Right ventricle myocardium superior (tissue), 1 donor: ENCODE measurements at regions not wholly inside any gene's neighbourhood (a gene's known extent, or its start where the extent isn't known, plus 50 kb on each side); places are given as distances from the start of the nearest gene placed in this dataset.
"Not testable (repeated sequence)": the region's sequence is repeated elsewhere in the genome, so short reads cannot be mapped to it uniquely, and the experiment has no call there.

Experiments used
- ATAC-seq: fragments of 200-7000 bp; cut with Tn5 transposase; one replicate; pipeline ENCODE4 v1.9.1; 2020; ENCODE audit warnings: mild to moderate bottlenecking; ENCODE audit not compliant: poor library complexity
- DNase-seq: peaks from one replicate; pipeline ENCODE4 v3.0.0-alpha.2; 2020
- intact Hi-C: fragments of 100-400 bp; cut with DNase I; formaldehyde crosslinking; loops from one replicate; pipeline ENCODE4 v1.11.2; 2022
- donor health status: DM: no; HTN: yes; CAD: no; lungs with severe emphysema.

DNA sequence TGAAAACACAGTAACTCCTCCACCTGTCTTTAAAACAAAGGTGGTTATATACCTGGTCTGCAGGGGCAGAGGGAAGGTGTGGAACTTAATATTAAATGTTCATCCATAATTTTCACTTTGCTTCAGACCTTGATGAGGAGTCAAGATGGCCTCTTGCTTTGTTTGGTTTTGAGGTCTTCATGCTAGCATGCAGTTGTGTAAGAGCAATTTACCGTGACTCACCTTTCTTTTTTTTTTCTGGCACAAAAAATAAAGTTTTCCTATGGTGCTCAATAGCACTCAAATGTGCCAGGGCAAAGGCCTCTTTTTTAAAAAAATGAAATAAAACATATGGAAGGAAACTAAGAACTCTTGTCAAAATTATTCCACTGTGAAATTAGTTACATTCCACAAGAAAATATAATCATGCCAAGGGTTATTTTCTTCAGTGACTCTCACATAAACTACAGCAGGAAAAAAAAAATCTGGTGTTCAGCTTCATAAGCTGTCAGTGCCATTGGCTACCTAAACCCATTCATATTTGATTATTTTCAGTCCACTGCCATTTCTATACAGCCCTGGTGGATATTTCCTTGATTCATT, 128.2 kb downstream of the SLC7A11 start:
- DNase-seq = no peak
- intact Hi-C loops = no loop called here
- ATAC-seq = no peak

DNA sequence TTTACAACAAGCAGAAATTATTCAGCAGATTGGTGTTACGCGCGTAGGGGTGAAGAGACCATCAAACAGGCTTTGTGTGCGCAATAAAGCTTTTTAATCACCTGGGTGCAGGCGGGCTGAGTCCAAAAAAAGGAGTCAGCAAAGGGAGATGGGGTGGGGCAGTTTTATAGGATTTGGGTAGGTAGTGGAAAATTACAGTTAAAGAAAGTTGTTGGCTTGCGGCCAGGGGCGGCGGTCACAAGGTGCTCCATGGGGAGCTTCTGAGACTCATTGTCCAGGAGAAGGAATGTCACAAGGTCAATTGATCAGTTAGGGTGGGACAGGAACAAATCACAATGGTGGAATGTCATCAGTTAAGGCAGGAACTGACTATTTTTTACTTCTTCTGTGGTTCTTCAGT, 129.3 kb downstream of the SLC7A11 start:
- intact Hi-C loops, ATAC-seq, DNase-seq: not testable (repeated sequence)

DNA sequence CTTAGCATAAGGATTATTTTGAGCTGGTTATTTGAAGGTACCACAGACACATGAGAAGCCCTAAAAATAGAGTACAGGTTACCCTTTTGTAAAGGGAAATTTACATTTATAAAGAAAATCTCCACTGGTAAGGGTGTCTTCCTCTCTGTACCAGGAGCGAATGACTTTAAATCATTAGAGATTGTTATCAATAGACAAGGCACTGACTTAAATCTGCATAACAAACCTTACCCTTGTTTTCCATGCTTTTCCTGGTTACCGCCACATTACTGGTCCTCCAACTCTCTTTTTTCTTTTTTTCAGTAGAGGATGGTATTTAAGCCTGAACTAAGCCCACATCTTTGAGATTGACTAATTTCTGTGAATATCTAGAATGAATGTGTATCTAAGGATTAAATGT, 129.8 kb downstream of the SLC7A11 start:
- DNase-seq (no peak), ATAC-seq (no peak)
- intact Hi-C loops = no loop called here

DNA sequence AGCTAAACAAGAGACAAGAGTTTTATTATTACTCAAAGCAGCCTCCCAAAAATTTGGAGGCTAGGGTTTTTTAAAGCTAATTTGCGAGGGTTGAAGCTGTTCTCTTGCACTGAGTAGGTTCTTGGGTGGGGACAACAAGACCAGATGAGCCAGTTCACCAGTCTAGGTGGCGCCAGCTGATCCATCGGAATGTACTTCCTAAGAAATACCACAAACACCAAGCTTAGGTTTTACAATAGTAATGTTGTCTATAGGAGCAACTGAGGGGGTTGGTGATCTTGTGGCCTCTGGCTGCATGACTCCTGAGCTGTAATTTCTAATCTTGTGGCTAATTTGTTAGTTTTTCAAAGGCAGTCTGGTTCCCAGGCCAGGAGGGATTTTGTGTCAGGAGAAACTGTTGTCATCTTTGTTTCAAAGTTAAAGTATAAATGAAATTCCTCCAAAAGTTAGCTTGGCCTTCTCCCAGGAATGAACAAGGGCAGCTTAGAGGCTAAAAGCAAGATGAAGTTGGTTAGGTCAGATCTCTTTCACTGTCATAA, 130.6 kb downstream of the SLC7A11 start:
- no peak for ATAC-seq
- DNase-seq = no peak
- intact Hi-C loops = no loop called here

DNA sequence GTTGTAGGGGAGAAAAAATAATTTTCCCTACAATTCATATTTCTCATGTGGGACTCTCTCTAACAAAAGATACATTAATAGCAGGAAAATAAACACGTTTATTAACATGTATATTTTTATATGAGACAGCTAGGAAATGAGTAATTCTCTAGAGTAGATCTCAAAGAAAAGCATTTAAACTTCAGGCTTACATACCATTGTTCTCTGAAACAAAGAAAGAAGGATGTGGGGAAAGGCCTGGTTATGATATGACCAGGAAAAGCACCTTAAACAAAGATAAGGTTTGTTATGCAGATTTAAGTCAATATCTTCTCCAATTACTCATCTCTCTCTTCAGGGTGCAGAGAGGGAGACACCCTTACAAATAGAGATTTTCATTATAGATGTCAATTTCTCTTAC, 131.3 kb downstream of the SLC7A11 start:
- ATAC-seq = no peak
- intact Hi-C loops = no loop called here
- DNase-seq = no peak

DNA sequence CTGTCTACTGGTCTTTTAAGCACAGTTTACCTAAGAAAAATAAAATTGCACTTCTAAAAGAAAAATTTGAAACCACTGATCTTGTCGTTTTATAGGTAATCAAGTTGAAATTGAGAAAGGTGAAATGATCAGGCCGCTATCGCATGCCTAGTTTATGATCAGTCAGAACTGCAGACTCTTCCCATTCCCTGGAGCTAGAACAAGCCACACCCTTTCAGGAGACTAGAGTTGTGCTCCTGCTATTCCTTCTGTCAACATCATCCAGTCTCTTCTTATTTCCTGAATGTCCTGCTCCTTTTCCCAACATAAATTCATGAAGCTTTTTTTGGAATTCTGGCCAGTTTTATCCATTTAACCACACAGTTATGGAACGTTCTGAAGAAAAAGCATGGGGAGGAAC, 135.1 kb downstream of the SLC7A11 start:
- intact Hi-C loops = no loop called here
- ATAC-seq = no peak
- no peak for DNase-seq

DNA sequence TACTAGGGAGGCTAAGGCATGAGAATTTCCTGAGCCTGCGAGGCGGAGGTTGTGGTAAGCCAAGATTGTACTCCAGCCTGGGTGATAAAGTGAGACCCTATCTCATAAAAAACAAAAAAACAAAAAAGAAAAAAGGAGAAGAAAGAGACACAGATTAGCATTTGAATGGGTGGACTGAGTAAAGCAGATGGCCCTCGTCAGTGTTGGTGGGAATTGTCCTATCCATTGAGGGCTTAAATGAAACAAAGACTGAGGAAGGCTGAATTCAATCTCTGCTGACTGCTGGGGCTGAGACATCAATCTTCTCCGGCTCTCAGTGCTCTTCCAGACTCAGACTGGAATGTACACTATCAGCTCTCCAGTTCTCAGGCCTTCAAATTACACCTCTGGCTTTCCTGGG, 136.8 kb downstream of the SLC7A11 start:
- no peak for ATAC-seq
- no peak for DNase-seq
- intact Hi-C loops = no loop called here

DNA sequence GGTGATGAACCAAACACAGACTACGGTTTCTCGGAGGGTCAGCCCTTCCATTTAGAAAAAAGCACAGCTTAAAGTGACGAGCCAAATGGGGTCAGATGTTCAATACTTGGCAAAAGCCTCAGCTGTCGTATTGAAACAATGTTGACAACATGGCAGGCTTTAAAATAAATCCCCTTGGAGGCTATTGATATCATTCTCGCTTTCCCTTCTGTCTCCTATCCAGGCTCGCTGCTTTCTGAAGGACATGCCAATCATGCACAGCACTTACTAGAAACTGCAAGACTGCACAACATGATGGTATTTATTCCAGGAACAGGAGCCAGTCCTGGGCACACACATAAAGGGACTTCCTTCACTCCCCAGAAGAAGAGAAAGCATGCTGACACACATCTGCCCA, 137.9 kb downstream of the SLC7A11 start:
- no peak for DNase-seq
- ATAC-seq = no peak
- intact Hi-C loops = no loop called here

DNA sequence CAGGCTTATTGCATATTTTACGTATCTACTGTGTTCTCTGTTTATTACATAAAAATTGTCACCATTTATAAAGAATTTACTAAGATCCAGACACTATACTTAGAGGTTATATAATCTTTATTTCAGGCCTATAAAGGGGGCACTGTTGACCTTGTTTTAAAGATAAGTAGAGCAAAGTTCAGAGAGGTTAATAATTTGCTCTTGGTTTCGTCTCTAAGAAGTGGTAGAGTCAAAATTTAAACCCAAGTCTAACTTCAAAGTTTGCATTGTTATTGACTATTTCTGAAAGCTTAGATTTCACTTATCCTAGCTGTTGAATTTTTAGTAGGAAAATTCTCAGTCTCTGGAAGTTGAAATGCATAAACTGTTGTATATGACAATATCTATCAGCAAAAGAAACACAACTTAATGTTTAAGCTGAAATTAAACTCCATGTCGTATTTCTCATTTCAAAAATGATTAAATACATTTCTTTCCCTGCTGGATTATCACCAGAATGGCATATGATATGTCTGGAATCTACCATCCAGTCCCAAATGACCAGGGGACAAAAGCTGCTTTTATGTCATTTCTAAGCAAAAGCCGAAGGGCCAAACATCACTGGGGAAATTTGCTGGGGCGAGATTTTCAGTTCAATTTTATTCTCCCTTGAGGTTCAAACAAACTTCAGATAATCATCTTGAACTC, 138.4 kb downstream of the SLC7A11 start:
- intact Hi-C loops = no loop called here
- DNase-seq (no peak), ATAC-seq (no peak)

DNA sequence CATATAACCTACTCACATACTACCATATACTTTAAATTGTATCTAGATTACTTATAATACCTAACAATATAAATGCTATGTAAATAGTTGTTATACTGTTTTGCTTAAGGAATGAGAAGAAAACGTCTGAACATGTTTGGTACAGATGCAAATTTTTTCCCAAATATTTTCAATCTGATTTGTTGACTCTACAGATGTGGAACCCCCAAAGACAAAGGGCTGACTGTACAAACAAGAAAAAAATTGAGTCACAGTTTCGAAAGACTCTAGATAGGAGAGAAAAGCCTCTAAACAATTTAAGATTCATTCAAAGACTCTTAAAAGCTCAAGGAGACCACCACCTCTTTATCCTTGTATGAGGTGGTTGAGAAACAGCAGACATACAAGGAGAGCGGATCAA, 142.8 kb downstream of the SLC7A11 start:
- DNase-seq = no peak
- no peak for ATAC-seq
- intact Hi-C loops = no loop called here

DNA sequence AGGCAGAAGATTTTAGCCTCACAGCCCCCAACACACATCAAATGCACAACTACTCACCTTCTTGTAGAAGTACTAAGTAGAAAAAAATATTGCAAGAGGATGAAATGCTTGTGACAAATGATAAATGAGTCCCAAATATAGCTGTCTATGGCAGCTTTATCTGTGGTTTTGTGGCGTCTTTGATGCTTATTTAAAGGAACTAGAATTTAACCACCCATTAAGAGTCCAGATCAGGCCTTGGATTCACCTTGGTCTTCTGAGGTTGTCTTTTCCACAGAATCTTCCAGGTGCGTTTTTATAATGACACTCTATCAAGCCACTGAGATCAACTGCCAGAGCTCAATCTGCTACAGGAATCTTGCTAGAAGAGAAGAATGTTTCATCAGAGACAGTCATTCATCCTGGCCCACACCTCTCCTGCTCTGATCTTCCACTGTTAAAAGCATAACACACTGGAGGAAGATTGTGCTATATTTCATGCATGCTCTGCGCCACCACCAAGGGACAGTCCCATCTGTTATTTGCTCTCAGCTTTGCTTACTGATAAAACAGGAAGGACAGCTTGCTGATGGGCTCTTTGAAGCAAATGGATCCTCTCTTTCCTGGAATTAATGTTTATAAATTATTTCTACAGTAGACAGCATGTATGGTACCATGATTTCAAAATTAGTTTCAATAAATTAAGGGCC, 144.1 kb downstream of the SLC7A11 start:
- DNase-seq = no peak
- ATAC-seq = no peak
- intact Hi-C loops = no loop called here

DNA sequence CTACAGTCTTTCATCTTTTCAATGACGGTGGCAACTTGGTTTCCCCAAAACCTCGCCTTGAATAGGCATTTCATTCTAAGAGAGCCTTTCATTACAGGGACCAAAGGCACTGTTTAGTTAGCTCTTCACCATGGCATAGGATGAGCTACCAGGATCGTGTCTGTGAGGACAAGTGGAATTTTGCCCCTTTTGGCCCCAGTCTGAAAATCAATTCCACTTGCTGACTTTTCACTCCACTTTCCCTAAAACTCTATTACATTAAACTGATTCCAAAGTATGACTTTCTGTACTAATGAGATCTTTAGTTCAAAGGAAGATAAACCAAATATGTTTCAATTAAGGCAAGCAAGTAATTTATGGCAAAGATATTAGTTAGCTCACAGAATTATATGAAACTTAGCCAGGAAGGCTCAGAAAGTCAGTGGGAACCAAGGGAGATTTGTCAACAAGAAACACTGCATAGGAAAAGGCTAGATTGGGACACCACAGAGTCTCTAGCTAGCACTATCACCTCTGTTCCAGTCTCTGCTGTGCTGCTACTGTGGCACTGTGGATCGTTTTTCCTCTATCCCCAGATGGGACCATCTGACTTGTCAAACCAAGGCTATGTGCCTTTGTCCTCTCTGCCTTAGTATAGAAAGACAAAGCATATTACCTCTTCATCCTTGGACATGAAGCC, 145.6 kb downstream of the SLC7A11 start:
- ATAC-seq (no peak), DNase-seq (no peak)
- intact Hi-C loops = no loop called here

DNA sequence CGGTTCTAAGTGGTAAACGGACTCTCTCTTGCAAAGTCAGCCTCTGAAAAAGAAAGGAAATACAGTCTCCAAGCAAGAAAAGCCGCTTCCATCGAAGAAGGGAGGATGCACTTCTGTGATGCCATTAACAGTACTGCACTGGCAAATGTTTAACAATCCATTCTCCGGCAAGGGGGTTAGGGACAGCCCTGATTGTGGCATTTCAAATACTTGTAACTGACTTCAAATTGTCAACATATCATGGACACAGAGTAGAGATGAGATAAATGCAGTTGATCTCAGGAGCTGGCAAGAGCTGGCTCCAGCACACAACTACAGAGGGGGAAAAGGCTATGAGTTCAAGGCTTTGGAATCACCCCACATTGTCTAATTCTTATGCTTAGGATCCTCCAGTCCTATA, 146.8 kb downstream of the SLC7A11 start:
- no peak for DNase-seq
- ATAC-seq = no peak
- intact Hi-C loops = no loop called here

DNA sequence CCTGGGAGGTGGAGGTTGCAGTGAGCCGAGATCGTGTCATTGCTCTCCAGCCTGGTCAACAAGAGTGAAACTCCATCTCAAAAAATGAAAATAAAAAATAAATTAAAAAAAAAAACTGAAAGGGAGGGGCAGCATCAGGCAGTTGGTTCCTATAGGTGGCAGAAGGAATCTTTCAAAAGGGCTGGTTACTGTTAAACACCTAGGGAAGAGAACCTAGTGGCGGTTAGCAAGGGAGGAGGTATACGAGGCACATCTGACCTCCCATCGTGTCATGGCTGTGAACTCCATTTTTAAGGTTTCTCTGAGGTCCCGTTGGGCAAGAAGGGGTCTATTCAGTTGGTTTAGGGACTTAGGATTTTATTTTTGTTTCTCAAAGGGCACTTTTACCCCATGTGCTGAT, 150.1 kb downstream of the SLC7A11 start:
- intact Hi-C loops = loop anchor here (5.0 kb wide), 2 partner anchors 55 to 90 kb away; no protein-coding TSS in a partner anchor
- ATAC-seq (no peak), DNase-seq (no peak)

DNA sequence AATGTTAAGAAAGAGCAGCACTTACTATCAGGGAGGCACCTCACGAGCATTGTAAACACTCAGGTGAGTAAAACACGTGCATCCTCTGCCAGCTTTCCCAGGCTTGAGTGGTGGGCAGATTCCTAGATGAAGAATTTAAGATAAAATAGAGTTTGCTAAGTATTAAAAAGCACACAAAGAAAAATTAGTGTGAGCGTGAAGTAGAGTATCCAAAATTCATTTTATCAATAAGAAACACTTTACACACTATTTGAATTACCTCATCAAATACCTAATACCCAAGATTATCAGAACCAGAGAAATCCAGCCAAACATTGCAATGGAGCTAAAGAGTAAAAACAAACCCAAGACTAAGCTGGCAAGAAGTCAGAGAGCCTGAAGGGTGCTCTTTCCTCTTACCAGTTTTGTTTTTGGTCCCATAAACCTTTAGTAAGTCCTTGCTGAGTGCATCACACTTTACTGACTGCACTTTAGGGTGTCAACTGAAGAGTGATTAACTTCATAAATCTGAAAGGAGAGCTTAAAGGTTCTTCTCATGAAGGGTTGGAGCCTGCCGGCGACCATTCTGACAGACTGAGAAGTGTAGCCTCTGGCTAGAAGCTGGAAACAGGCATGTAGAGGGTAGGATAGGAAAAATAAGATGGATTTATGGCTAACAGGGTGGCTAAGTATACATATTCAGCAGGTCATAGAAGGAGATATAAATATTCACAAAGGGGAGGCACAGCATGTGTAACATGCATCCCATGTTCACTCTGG, 151.1 kb downstream of the SLC7A11 start:
- DNase-seq (no peak), ATAC-seq (no peak)
- intact Hi-C loops = loop anchor here (5.0 kb wide), 2 partner anchors 54 to 91 kb away; no protein-coding TSS in a partner anchor

DNA sequence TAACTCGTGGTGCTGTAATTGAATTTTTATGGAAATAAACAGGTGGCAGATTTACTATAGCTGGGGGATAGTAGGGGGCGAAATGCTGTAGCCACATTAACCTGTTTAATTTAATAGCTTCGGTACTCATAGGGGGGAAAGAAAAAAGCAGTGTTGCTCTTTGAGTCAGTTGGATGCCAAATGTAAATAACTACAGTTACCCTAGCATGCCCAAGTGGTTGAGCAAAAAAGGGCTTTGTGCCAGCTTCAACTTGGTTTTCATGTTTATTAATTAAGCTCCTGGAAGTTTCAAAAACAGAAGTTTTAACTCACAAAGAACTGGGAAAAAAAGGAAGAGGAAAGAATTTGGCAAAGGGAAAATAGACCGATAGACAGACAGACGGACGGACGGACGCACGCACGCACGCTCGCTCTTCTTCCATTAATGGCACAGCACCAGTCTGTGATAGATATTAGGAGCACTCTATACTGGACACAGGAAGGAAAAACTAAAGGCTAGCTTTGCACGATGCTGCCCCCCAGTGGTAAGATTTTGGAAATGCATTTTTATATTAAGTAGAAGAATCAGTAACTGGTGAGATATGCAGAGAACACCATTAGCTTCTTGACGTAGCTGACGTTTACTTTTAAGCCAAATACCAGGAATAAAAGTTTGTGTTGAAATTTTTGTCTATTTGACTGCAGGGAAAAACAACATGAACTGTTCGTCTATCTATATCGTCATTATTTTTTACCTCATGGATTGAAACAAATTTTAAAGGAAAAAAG, 151.8 kb downstream of the SLC7A11 start:
- intact Hi-C loops = loop anchor here (5.0 kb wide), 2 partner anchors 53 to 92 kb away; no protein-coding TSS in a partner anchor
- DNase-seq = peak; percentile 46
- ATAC-seq = peak; percentile 84

DNA sequence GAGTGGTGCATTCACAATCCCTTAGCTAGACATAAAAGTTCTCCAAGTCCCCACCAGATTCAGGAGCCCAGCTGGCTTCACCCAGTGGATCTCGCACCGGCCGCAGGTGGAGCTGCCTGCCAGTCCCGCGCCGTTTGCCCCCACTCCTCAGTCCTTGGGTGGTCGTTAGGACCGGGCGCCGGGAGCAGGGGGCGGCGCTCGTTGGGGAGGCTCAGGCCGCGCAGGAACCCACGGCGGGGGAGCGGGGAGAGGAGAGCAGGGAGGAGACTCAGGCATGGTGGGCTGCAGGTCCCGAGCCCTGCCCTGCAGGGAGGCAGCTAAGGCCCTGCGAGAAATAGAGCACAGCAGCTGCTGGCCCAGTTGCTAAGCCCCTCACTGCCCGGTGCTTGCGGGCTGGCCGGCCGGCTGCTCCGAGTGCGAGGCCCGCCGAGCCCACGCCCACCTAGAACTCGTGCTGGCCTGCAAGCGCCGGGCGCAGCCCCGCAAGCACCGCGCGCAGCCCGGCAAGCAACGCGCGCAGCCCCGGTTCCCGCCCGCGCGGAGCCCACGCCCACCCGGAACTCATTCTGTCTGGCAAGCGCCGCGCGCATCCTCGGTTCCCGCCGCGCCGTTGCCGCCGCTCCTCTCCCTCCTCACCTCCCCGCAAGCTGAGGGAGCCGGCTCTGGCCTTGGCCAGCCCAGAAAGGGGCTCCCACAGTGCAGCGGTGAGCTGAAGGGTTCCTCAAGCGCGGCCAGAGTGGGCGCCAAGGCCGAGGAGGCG, 153.5 kb downstream of the SLC7A11 start:
- intact Hi-C loops = no loop called here
- no peak for DNase-seq
- no peak for ATAC-seq
